WTC11 (cell line): ENCODE measurements at regions not wholly inside any gene's neighbourhood (a gene's known extent, or its start where the extent isn't known, plus 50 kb on each side); places are given as distances from the start of the nearest gene placed in this dataset.

Experiments
- ATAC-seq: fragments of 200-7000 bp; cut with Tn5 transposase; 2 replicates; pipeline ENCODE4 v1.10.0; 2021; ENCODE audit warnings: mild to moderate bottlenecking, moderate library complexity
- CTCF ChIA-PET: fragments of 300-600 bp; sonication (Branson Sonifier 250); formaldehyde crosslinking; loops from one replicate; lab custom pipeline; 2021; ENCODE audit warnings: antibody characterized with exemption; lab: Charles Lee
- POLR2A ChIA-PET: fragments of 350-600 bp; sonication (Branson Sonifier 250); formaldehyde crosslinking; loops from one replicate; lab custom pipeline; 2021; ENCODE audit warnings: antibody characterized with exemption; lab: Charles Lee
- DNase-seq: peaks from one replicate; pipeline ENCODE4 v3.0.0; 2021; ENCODE audit warnings: low spot score
- H3K27ac Mint-ChIP-seq: 2 replicates; pipeline ENCODE4 v1.8.0; 2021; ENCODE audit warnings: mixed read lengths
- H3K27me3 Mint-ChIP-seq: 2 replicates; pipeline ENCODE4 v1.8.0; 2021; ENCODE audit warnings: low read depth, mild to moderate bottlenecking, moderate library complexity, mixed read lengths
- H3K36me3 Mint-ChIP-seq: 2 replicates; pipeline ENCODE4 v1.8.0; 2021; ENCODE audit warnings: mixed read lengths
- H3K4me1 Mint-ChIP-seq: 2 replicates; pipeline ENCODE4 v1.8.0; 2022; ENCODE audit warnings: mixed read lengths
- H3K4me3 Mint-ChIP-seq: 2 replicates; pipeline ENCODE4 v1.8.0; 2021; ENCODE audit warnings: mild to moderate bottlenecking, moderate library complexity, mixed read lengths
- H3K9me3 Mint-ChIP-seq: 2 replicates; pipeline ENCODE4 v1.8.0; 2021; ENCODE audit warnings: mixed read lengths
- ATF1 ChIP-seq: sonication (generic); formaldehyde crosslinking; IDR thresholded peaks from 2 replicates; pipeline ENCODE4 v1.8.1; 2023; ENCODE audit warnings: mild to moderate bottlenecking, moderate library complexity, missing genetic modification reagents
- ELF4 ChIP-seq: sonication (generic); formaldehyde crosslinking; IDR thresholded peaks from 2 replicates; pipeline ENCODE4 v1.8.1; 2022; ENCODE audit warnings: low read depth, mild to moderate bottlenecking, moderate library complexity, missing genetic modification reagents
- EMX1 ChIP-seq: fragments of 250-450 bp; sonication (Bioruptor Pico); IDR thresholded peaks from 2 replicates; pipeline ENCODE4 v1.8.0; 2021; ENCODE audit warnings: mild to moderate bottlenecking
- FOXJ3 ChIP-seq: sonication (generic); formaldehyde crosslinking; IDR thresholded peaks from 2 replicates; pipeline ENCODE4 v1.9.0; 2021; ENCODE audit warnings: missing genetic modification reagents, mild to moderate bottlenecking, borderline replicate concordance
- FOXK1 ChIP-seq: sonication (generic); formaldehyde crosslinking; IDR thresholded peaks from 2 replicates; pipeline ENCODE4 v1.8.0; 2022; ENCODE audit warnings: mild to moderate bottlenecking, moderate library complexity, missing genetic modification reagents
- HMGA2 ChIP-seq: fragments of 250-450 bp; sonication (Bioruptor Pico); IDR thresholded peaks from 2 replicates; pipeline ENCODE4 v1.4.0; 2021; ENCODE audit warnings: mild to moderate bottlenecking, moderate library complexity
- JAZF1 ChIP-seq: fragments of 250-450 bp; sonication (Bioruptor Pico); IDR thresholded peaks from 2 replicates; pipeline ENCODE4 v1.9.0; 2021; ENCODE audit warnings: moderate library complexity, mild to moderate bottlenecking, inconsistent platforms
- KAT7 ChIP-seq: sonication (generic); formaldehyde crosslinking; IDR thresholded peaks from 2 replicates; pipeline ENCODE4 v1.8.1; 2023; ENCODE audit warnings: missing genetic modification reagents, mild to moderate bottlenecking, borderline replicate concordance
- NFATC4 ChIP-seq: fragments of 250-450 bp; sonication (Bioruptor Pico); IDR thresholded peaks from 2 replicates; pipeline ENCODE4 v1.9.0; 2021; ENCODE audit warnings: mild to moderate bottlenecking
- NFE2L1 ChIP-seq: sonication (generic); formaldehyde crosslinking; IDR thresholded peaks from 2 replicates; pipeline ENCODE4 v1.8.1; 2023; ENCODE audit warnings: missing genetic modification reagents
- RORB ChIP-seq: fragments of 250-450 bp; sonication (Bioruptor Pico); IDR thresholded peaks from 2 replicates; pipeline ENCODE4 v1.9.0; 2021; ENCODE audit warnings: mild to moderate bottlenecking
- ZBTB21 ChIP-seq: sonication (generic); formaldehyde crosslinking; IDR thresholded peaks from 2 replicates; pipeline ENCODE4 v1.8.1; 2023; ENCODE audit warnings: mild to moderate bottlenecking, missing genetic modification reagents, borderline replicate concordance
- ZNF121 ChIP-seq: sonication (generic); formaldehyde crosslinking; IDR thresholded peaks from 2 replicates; pipeline ENCODE4 v1.8.0; 2023; ENCODE audit warnings: missing genetic modification reagents
- ZNF416 ChIP-seq: fragments of 250-450 bp; sonication (Bioruptor Pico); IDR thresholded peaks from 2 replicates; pipeline ENCODE4 v1.9.0; 2021; ENCODE audit warnings: mild to moderate bottlenecking, inconsistent platforms
- ZNF671 ChIP-seq: fragments of 250-450 bp; sonication (Bioruptor Pico); IDR thresholded peaks from 2 replicates; pipeline ENCODE4 v1.8.0; 2021; ENCODE audit warnings: mild to moderate bottlenecking
- TF ChIP-seq, protein P1 (sequence below): sonication (generic); formaldehyde crosslinking; conservative IDR thresholded peaks from 2 replicates; pipeline ENCODE4 v1.8.1; 2023; ENCODE audit warnings: mild to moderate bottlenecking, low read depth, missing genetic modification reagents, moderate library complexity
- TF ChIP-seq, protein P2 (sequence below): fragments of 250-450 bp; sonication (Bioruptor Pico); IDR thresholded peaks from 2 replicates; pipeline ENCODE4 v1.9.0; 2021; ENCODE audit warnings: moderate library complexity, mild to moderate bottlenecking, inconsistent platforms, borderline replicate concordance
- TF ChIP-seq, protein P3 (sequence below): sonication (generic); formaldehyde crosslinking; IDR thresholded peaks from 2 replicates; pipeline ENCODE4 v1.8.1; 2022; ENCODE audit warnings: low read depth, missing genetic modification reagents, borderline replicate concordance
- TF ChIP-seq, protein P4 (sequence below): sonication (generic); formaldehyde crosslinking; IDR thresholded peaks from 2 replicates; pipeline ENCODE4 v1.8.1; 2023; ENCODE audit warnings: mild to moderate bottlenecking, missing genetic modification reagents, moderate library complexity
- TF ChIP-seq, protein P5 (sequence below): sonication (generic); formaldehyde crosslinking; IDR thresholded peaks from 2 replicates; pipeline ENCODE4 v1.8.1; 2022; ENCODE audit warnings: mild to moderate bottlenecking, missing genetic modification reagents, moderate library complexity, borderline replicate concordance
- TF ChIP-seq, protein P6 (sequence below): fragments of 250-450 bp; sonication (Bioruptor Pico); IDR thresholded peaks from 2 replicates; pipeline ENCODE4 v1.9.0; 2021; ENCODE audit warnings: mild to moderate bottlenecking
- TF ChIP-seq, protein P7 (sequence below): sonication (generic); formaldehyde crosslinking; IDR thresholded peaks from 2 replicates; pipeline ENCODE4 v1.8.1; 2022; ENCODE audit warnings: missing genetic modification reagents, borderline replicate concordance

DNA sequence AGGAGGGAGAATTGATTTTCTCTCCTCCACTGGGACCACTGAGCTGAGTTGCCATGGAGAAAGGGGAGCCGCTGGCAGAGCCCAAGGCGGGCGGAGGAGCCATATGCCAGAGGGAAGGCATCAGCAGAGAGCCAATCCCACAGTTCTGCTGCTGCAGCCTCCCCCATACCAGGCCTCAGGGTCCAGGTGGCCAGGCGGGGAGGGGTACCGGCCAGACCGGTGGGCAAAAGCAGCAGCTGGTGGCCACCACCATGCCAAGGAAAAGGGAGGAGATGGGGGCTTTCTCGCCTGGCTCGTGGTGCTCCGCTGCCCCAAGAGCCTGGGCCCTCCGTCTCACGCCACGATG, 72.8 kb downstream of the PITPNM2 start:
- TF ChIP-seq NFATC4 (CRISPR knock-in tag) (no peak), NFE2L1 (no peak), ZNF121 (CRISPR knock-in tag) (no peak), ATF1 (CRISPR knock-in tag) (no peak), ZNF671 (CRISPR knock-in tag) (no peak), ELF4 (no peak), ZNF416 (no peak), HMGA2 (CRISPR knock-in tag) (no peak)
- H3K4me3 Mint-ChIP-seq: no peak overlapping the region
- ChIA-PET CTCF (interaction anchor here (0.8 kb wide), 1 partner anchor 15 kb away, joined by 3 read pairs; no protein-coding TSS in a partner anchor), POLR2A (no interaction called here)
- DNase-seq: no peak
- ATAC-seq: no peak
- H3K4me1 Mint-ChIP-seq: peaks cover 13% of the 10 kb centered on the region
- no peaks in the 10 kb centered on the region for H3K9me3 Mint-ChIP-seq
- H3K27ac Mint-ChIP-seq: no peak overlapping the region
- no peaks in the 10 kb centered on the region for H3K36me3 Mint-ChIP-seq
- H3K27me3 Mint-ChIP-seq: no peaks in the 10 kb centered on the region

DNA sequence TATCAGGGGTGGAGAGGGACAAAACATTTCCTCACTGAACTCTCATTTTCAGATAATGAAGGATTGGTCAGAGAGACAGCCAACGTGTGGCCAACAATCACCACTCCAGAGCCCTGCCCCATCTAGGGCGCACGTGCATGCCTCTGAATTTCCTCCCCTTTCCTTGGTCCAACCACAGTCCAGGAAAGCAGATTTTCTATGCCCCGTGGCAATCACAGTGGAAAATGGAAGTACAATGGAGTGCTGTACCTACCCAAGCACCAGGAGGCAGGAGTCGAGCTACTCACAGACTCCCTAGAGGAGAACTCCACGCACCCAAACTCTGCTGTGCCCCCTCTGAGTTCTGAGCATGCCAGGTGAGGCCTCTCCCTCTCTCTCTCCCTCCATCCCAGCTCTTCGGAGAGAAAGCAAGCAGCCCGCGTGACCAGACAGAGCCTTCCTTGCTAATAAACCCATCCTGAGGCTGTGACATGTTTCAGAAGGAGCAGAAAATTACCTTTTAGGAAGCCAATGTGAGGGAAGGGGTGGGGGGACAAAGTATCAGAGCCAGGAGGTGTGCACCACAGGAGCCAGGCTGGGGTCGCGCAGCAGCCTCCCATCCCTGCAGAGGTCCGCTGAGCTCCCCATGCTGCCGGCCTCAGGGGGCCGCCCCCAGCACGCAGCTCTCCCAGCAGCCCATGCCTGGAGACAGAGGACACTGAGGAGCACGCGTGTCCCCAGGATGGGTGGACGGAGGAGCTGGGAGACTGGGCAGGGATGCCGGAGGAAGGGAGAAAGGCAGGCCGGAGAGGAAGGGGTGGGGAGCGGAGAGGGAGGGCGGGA, 73.4 kb downstream of the PITPNM2 start:
- ChIA-PET POLR2A (no interaction called here), CTCF (interaction anchor here (0.8 kb wide), 1 partner anchor 14 kb away, joined by 3 read pairs; no protein-coding TSS in a partner anchor)
- Mint-ChIP-seq H3K27ac (0 out of 2 replicates have a peak overlapping the region, but pooled peaks have one; percentile 38), H3K4me1 (peaks cover 13% of the 10 kb centered on the region), H3K27me3 (no peaks in the 10 kb centered on the region), H3K4me3 (no peak overlapping the region), H3K36me3 (no peaks in the 10 kb centered on the region), H3K9me3 (no peaks in the 10 kb centered on the region)
- DNase-seq (no peak), ATAC-seq (no peak)
- no peak for TF ChIP-seq FOXJ3
- TF ChIP-seq, protein P1, sequence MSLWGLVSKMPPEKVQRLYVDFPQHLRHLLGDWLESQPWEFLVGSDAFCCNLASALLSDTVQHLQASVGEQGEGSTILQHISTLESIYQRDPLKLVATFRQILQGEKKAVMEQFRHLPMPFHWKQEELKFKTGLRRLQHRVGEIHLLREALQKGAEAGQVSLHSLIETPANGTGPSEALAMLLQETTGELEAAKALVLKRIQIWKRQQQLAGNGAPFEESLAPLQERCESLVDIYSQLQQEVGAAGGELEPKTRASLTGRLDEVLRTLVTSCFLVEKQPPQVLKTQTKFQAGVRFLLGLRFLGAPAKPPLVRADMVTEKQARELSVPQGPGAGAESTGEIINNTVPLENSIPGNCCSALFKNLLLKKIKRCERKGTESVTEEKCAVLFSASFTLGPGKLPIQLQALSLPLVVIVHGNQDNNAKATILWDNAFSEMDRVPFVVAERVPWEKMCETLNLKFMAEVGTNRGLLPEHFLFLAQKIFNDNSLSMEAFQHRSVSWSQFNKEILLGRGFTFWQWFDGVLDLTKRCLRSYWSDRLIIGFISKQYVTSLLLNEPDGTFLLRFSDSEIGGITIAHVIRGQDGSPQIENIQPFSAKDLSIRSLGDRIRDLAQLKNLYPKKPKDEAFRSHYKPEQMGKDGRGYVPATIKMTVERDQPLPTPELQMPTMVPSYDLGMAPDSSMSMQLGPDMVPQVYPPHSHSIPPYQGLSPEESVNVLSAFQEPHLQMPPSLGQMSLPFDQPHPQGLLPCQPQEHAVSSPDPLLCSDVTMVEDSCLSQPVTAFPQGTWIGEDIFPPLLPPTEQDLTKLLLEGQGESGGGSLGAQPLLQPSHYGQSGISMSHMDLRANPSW: no peak
- TF ChIP-seq KAT7 (CRISPR knock-in tag): no peak
- TF ChIP-seq, protein P2, sequence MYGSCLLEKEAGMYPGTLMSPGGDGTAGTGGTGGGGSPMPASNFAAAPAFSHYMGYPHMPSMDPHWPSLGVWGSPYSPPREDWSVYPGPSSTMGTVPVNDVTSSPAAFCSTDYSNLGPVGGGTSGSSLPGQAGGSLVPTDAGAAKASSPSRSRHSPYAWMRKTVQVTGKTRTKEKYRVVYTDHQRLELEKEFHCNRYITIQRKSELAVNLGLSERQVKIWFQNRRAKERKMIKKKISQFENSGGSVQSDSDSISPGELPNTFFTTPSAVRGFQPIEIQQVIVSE: no peak
- TF ChIP-seq, protein P3, sequence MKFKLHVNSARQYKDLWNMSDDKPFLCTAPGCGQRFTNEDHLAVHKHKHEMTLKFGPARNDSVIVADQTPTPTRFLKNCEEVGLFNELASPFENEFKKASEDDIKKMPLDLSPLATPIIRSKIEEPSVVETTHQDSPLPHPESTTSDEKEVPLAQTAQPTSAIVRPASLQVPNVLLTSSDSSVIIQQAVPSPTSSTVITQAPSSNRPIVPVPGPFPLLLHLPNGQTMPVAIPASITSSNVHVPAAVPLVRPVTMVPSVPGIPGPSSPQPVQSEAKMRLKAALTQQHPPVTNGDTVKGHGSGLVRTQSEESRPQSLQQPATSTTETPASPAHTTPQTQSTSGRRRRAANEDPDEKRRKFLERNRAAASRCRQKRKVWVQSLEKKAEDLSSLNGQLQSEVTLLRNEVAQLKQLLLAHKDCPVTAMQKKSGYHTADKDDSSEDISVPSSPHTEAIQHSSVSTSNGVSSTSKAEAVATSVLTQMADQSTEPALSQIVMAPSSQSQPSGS: no peak
- TF ChIP-seq JAZF1: no peak
- no peak for TF ChIP-seq RORB (CRISPR knock-in tag)
- TF ChIP-seq ZBTB21 (CRISPR knock-in tag): no peak
- TF ChIP-seq, protein P4, sequence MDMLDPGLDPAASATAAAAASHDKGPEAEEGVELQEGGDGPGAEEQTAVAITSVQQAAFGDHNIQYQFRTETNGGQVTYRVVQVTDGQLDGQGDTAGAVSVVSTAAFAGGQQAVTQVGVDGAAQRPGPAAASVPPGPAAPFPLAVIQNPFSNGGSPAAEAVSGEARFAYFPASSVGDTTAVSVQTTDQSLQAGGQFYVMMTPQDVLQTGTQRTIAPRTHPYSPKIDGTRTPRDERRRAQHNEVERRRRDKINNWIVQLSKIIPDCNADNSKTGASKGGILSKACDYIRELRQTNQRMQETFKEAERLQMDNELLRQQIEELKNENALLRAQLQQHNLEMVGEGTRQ (CRISPR knock-in tag): no peak
- TF ChIP-seq EMX1 (CRISPR knock-in tag): no peak
- no peak for TF ChIP-seq FOXK1 (CRISPR knock-in tag)
- no peak for TF ChIP-seq NFE2L1
- TF ChIP-seq, protein P5, sequence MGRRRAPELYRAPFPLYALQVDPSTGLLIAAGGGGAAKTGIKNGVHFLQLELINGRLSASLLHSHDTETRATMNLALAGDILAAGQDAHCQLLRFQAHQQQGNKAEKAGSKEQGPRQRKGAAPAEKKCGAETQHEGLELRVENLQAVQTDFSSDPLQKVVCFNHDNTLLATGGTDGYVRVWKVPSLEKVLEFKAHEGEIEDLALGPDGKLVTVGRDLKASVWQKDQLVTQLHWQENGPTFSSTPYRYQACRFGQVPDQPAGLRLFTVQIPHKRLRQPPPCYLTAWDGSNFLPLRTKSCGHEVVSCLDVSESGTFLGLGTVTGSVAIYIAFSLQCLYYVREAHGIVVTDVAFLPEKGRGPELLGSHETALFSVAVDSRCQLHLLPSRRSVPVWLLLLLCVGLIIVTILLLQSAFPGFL (CRISPR knock-in tag): no peak
- TF ChIP-seq, protein P6, sequence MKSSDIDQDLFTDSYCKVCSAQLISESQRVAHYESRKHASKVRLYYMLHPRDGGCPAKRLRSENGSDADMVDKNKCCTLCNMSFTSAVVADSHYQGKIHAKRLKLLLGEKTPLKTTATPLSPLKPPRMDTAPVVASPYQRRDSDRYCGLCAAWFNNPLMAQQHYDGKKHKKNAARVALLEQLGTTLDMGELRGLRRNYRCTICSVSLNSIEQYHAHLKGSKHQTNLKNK (CRISPR knock-in tag): no peak
- TF ChIP-seq, protein P7, sequence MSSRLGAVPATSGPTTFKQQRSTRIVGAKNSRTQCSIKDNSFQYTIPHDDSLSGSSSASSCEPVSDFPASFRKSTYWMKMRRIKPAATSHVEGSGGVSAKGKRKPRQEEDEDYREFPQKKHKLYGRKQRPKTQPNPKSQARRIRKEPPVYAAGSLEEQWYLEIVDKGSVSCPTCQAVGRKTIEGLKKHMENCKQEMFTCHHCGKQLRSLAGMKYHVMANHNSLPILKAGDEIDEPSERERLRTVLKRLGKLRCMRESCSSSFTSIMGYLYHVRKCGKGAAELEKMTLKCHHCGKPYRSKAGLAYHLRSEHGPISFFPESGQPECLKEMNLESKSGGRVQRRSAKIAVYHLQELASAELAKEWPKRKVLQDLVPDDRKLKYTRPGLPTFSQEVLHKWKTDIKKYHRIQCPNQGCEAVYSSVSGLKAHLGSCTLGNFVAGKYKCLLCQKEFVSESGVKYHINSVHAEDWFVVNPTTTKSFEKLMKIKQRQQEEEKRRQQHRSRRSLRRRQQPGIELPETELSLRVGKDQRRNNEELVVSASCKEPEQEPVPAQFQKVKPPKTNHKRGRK (CRISPR knock-in tag): no peak
